Thyroid gland (tissue), 4 donors: ENCODE measurements at regions not wholly inside any gene's neighbourhood (a gene's known extent, or its start where the extent isn't known, plus 50 kb on each side); places are given as distances from the start of the nearest gene placed in this dataset.

Source experiments
- DNase-seq, 2 donors: peaks; one replicate each; pipeline ENCODE4 v3.0.0-alpha.2; 2019
- H3K27ac ChIP-seq, 3 donors: fragments of 200-600 bp; sonication (generic); 1 replicate in 2 of 3; 2 replicates in 1 of 3; pipeline ENCODE4 v1.5.1; 2016 to 2019; ENCODE audit warnings: mild to moderate bottlenecking in 1 of 3, moderate library complexity in 1 of 3
- H3K27me3 ChIP-seq: fragments of 200-600 bp; sonication (generic); one replicate; pipeline ENCODE4 v1.5.1; 2019
- H3K36me3 ChIP-seq, 2 donors: fragments of 200-600 bp; sonication (generic); one replicate each; pipeline ENCODE4 v1.5.1; 2016 to 2019
- H3K4me1 ChIP-seq, 2 donors: fragments of 200-600 bp; sonication (generic); one replicate each; pipeline ENCODE4 v1.5.1; 2017 to 2019
- H3K4me3 ChIP-seq, 3 donors: fragments of 200-600 bp; sonication (generic); replicated peaks in 1 of 3; 1 replicate in 2 of 3; 2 replicates in 1 of 3; pipeline ENCODE4 v1.5.1; 2016; ENCODE audit warnings: mild to moderate bottlenecking in 1 of 3
- H3K9me3 ChIP-seq: fragments of 200-600 bp; sonication (generic); one replicate; pipeline ENCODE4 v1.5.1; 2017
- POLR2A ChIP-seq, 2 donors: fragments of 450-650 bp; IDR thresholded peaks; one replicate each; pipeline ENCODE4 v1.6.1; 2017; ENCODE audit warnings: antibody characterized with exemption in 2 of 2, mild to moderate bottlenecking in 2 of 2, moderate library complexity in 1 of 2
- WGBS, 2 donors: methylation state at CpG; one replicate each; pipeline ENCODE4 v1.1.5; 2017; 5-methylcytosine and 5-hydroxymethylcytosine counted together
- intact Hi-C: fragments of 100-400 bp; cut with DNase I; formaldehyde crosslinking; loops from one replicate; pipeline ENCODE4 v1.15.1; 2023
- TF ChIP-seq, protein P1 (sequence below), 6 experiments: fragments of 200-600 bp in 3 of 6; fragments of 450-650 bp in 3 of 6; sonication (generic) in 3 of 6; IDR thresholded peaks; one replicate each; pipeline ENCODE4 v1.5.1; 2016 to 2019; ENCODE audit warnings: antibody characterized with exemption in 6 of 6, mild to moderate bottlenecking in 2 of 6, inconsistent platforms in 1 of 6, moderate library complexity in 1 of 6

GRCh38 chr6:156646496-156646895 lies 130.7 kb upstream of the ARID1B start:
- DNase-seq, result no peak
- intact Hi-C loops, result no loop called here
- H3K4me3 ChIP-seq, result no peak overlapping the region
- H3K4me1 ChIP-seq, result no peaks in the 10 kb centered on the region
- no peaks in the 10 kb centered on the region for H3K27me3 ChIP-seq
- H3K36me3 ChIP-seq, result no peaks in the 10 kb centered on the region
- no peaks in the 10 kb centered on the region for H3K9me3 ChIP-seq
- WGBS, 2 donors, result 88 to 94% methylated on average over 6 of the region's 6 CpGs
- TF ChIP-seq POLR2A (IDR thresholded peaks at IDR 0.05), result no peak
- TF ChIP-seq, protein P1, sequence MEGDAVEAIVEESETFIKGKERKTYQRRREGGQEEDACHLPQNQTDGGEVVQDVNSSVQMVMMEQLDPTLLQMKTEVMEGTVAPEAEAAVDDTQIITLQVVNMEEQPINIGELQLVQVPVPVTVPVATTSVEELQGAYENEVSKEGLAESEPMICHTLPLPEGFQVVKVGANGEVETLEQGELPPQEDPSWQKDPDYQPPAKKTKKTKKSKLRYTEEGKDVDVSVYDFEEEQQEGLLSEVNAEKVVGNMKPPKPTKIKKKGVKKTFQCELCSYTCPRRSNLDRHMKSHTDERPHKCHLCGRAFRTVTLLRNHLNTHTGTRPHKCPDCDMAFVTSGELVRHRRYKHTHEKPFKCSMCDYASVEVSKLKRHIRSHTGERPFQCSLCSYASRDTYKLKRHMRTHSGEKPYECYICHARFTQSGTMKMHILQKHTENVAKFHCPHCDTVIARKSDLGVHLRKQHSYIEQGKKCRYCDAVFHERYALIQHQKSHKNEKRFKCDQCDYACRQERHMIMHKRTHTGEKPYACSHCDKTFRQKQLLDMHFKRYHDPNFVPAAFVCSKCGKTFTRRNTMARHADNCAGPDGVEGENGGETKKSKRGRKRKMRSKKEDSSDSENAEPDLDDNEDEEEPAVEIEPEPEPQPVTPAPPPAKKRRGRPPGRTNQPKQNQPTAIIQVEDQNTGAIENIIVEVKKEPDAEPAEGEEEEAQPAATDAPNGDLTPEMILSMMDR (IDR thresholded peaks at IDR 0.05), result no peak
- H3K27ac ChIP-seq, result no peak overlapping the region

DNA sequence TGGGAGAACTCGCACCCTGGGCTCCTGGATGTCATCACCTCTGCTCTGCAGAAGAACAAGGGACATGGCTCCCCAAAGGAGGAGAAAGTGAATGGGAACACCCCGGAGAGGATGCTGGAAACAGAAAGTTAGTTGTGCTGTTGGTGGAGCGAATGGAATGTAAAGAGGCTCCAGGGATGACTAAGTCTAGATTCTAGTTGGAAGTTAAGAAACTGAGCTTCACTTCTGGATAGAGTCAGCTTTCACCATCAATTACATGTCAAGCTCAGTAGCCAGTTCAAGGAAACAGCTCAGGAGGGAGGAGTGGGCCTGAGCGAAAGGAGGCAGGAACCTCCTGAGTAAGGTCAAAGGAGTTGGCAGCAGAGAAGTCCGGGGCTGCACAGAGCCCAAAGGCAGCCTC lies 132.1 kb upstream of the ARID1B start:
- intact Hi-C loops, result no loop called here
- Histone ChIP-seq H3K4me1 (no peaks in the 10 kb centered on the region), H3K9me3 (no peaks in the 10 kb centered on the region), H3K27ac (no peak overlapping the region), H3K27me3 (no peaks in the 10 kb centered on the region), H3K4me3 (no peak overlapping the region), H3K36me3 (no peaks in the 10 kb centered on the region)
- TF ChIP-seq POLR2A (IDR thresholded peaks at IDR 0.05), result no peak
- TF ChIP-seq, protein P1 (IDR thresholded peaks at IDR 0.05), result no peak
- DNase-seq, result no peak
- 80 to 89% methylated on average over 5 of the region's 5 CpGs for WGBS, 2 donors

GRCh38 chr6:156639009-156639721 lies 138.0 kb upstream of the ARID1B start:
- 90 to 95% methylated on average over 12 of the region's 12 CpGs for WGBS, 2 donors
- no peak for TF ChIP-seq POLR2A (IDR thresholded peaks at IDR 0.05)
- TF ChIP-seq, protein P1 (IDR thresholded peaks at IDR 0.05), result no peak
- intact Hi-C loops, result no loop called here

DNA sequence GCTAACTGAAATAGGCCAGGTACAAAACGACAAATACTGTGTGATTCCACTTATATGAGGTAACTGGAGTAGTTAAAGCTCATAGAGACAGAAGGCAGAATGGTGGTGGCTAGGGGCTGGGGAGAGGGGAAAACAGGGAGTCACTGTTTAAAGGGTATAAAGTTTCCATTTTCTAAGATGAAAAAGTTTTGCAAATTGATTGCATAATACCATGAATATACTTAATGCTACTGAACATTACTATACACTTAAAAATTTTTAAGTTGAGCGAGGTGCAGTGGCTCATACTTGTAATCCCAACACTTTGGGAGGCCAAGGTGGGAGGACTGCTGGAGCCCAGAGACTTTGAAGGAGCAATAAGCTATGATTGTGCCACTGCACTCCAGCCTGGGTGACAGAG lies 138.6 kb upstream of the ARID1B start:
- TF ChIP-seq, protein P1 (IDR thresholded peaks at IDR 0.05), result no peak
- TF ChIP-seq POLR2A (IDR thresholded peaks at IDR 0.05), result no peak
- no peak for DNase-seq

More at GRCh38 chr6:156639009-156639721, 138.0 kb upstream of the ARID1B start:
- peaks cover 18 to 22% of the 10 kb centered on the region in 2 donors for H3K4me1 ChIP-seq
- no peak overlapping the region for H3K27ac ChIP-seq
- H3K9me3 ChIP-seq, result no peaks in the 10 kb centered on the region
- no peak for DNase-seq
- no peaks in the 10 kb centered on the region for H3K27me3 ChIP-seq
- no peaks in the 10 kb centered on the region for H3K36me3 ChIP-seq
- H3K4me3 ChIP-seq, result no peak overlapping the region

DNA sequence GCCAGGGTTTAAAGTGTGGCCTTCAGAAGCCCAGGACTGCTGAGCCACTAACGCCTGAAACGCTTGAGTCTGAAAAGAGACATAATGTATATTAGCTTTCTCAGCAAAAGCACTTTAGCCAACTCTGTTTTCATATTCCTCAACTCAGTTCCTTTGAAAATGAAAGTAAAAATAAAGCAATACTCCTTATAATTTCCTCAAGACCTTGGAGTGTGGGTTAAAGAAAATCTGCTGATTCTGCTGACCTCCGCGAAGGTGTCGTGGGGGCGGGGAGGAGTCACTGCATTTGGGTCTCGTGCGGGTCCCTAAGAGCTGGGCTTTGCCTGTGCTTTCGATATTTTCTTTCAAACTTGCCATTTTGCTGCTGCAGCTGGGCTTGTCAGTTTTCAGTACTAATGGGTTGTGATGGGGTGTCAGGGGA lies 142.2 kb upstream of the ARID1B start:
- 28 to 40% methylated on average over 9 of the region's 9 CpGs for WGBS, 2 donors
- peak overlapping the region; percentile 66 to 75 (median 70) for H3K27ac ChIP-seq
- H3K4me1 ChIP-seq, result peaks cover 24 to 30% of the 10 kb centered on the region in 2 donors
- no peaks in the 10 kb centered on the region for H3K36me3 ChIP-seq
- peak overlapping the region in 1 of 3 donors; percentile 30 for H3K4me3 ChIP-seq
- TF ChIP-seq, protein P1 (IDR thresholded peaks at IDR 0.05), result no peak
- no peak for TF ChIP-seq POLR2A (IDR thresholded peaks at IDR 0.05)
- no peaks in the 10 kb centered on the region for H3K27me3 ChIP-seq
- DNase-seq, result peak; percentile 48 to 55
- intact Hi-C loops, result no loop called here
- no peaks in the 10 kb centered on the region for H3K9me3 ChIP-seq

More for the DNA sequence above, 138.6 kb upstream of the ARID1B start:
- Histone ChIP-seq H3K36me3 (no peaks in the 10 kb centered on the region), H3K4me1 (peaks cover 24% of the 10 kb centered on the region in 2 donors), H3K27me3 (no peaks in the 10 kb centered on the region), H3K9me3 (no peaks in the 10 kb centered on the region), H3K27ac (no peak overlapping the region), H3K4me3 (no peak overlapping the region)
- intact Hi-C loops, result no loop called here
- 91 to 94% methylated on average over 2 of the region's 2 CpGs for WGBS, 2 donors
